GM12875 (cell line): ENCODE measurements at regions not wholly inside any gene's neighbourhood (a gene's known extent, or its start where the extent isn't known, plus 50 kb on each side); places are given as distances from the start of the nearest gene placed in this dataset.

Experiments
- H3K4me3 ChIP-seq: one replicate; pipeline ENCODE4 v1.5.1; 2011; ENCODE audit warnings: low read depth, low read length, control low read depth
- CTCF ChIP-seq: IDR thresholded peaks from 2 replicates; pipeline ENCODE4 v1.5.1; 2011; ENCODE audit warnings: low read depth, mild to moderate bottlenecking, control low read depth, inconsistent platforms, low read length, moderate library complexity, borderline replicate concordance; ENCODE audit not compliant: insufficient read depth

DNA sequence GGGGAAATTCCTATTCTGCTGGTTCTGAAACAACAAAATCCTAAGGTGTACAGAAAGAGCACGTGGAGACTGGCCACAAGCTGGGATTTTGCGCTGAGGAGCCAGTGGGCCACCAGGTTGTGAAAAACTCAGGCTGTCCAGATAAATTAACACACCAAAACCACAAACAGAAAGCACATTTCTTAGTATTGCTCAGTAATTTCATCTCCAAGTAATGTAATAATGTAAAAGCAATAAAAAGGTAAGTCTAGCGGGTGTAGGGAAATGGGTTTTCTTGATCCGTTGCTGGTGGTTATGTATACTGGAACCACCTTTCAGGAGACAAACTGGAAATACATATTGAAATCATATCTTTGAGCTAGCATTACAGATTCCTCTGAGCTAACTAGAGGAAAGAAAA, 195.6 kb upstream of the CNR1 start:
- no peak for TF ChIP-seq CTCF

GRCh38 chr6:88361298-88361697, 195.2 kb upstream of the CNR1 start:
- TF ChIP-seq CTCF = no peak
- H3K4me3 ChIP-seq = no peak overlapping the region

More for the DNA sequence above, 195.6 kb upstream of the CNR1 start:
- no peak overlapping the region for H3K4me3 ChIP-seq

- no peak for TF ChIP-seq CTCF
- H3K4me3 ChIP-seq = no peak overlapping the region
Observed at GRCh38 chr6:88360203-88360797, 194.2 kb upstream of the CNR1 start.

- no peak for TF ChIP-seq CTCF
Observed at GRCh38 chr6:88359530-88360202, 193.5 kb upstream of the CNR1 start.

GRCh38 chr6:88358846-88359245, 192.7 kb upstream of the CNR1 start:
- TF ChIP-seq CTCF = no peak

More at GRCh38 chr6:88359530-88360202, 193.5 kb upstream of the CNR1 start:
- H3K4me3 ChIP-seq = no peak overlapping the region

DNA sequence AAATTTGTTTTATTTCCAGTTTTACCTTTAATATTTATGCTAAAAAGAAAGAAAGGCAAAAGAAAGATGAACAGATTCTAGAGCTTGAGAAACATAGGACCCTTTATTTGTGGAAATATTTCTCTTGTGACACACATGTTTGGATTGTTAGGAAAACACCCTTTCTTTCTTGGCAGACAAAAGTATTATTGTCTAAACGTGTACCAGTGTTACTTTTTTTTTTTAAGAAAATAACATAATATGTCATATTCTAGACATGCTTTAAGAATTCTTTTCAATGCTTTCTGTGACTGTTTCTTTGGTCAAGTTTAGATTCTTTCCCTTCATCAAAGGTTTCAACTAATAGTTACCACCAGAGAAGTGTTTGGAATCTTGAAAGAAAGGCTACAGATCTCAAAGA, 183.4 kb upstream of the CNR1 start:
- H3K4me3 ChIP-seq = no peak overlapping the region
- TF ChIP-seq CTCF = no peak

More at GRCh38 chr6:88358846-88359245, 192.7 kb upstream of the CNR1 start:
- H3K4me3 ChIP-seq = no peak overlapping the region

- no peak overlapping the region for H3K4me3 ChIP-seq
- no peak for TF ChIP-seq CTCF
Observed at GRCh38 chr6:88342336-88342735, 176.2 kb upstream of the CNR1 start.
